Coronary artery (tissue), 2 donors: ENCODE measurements at regions not wholly inside any gene's neighbourhood (a gene's known extent, or its start where the extent isn't known, plus 50 kb on each side); places are given as distances from the start of the nearest gene placed in this dataset.
"Not testable (repeated sequence)": the region's sequence is repeated elsewhere in the genome, so short reads cannot be mapped to it uniquely, and the experiment has no call there.

Experiments
- DNase-seq: peaks from one replicate; pipeline ENCODE4 v3.0.0-alpha.2; 2017; ENCODE audit warnings: low spot score
- H3K27ac ChIP-seq, 2 donors: fragments of 200-600 bp; sonication (generic); one replicate each; pipeline ENCODE4 v1.5.1; 2016 to 2019
- H3K4me3 ChIP-seq: fragments of 200-600 bp; sonication (generic); 2 replicates; pipeline ENCODE4 v1.5.1; 2016; ENCODE audit warnings: mild to moderate bottlenecking, moderate library complexity
- CTCF ChIP-seq: fragments of 200-600 bp; sonication (generic); IDR thresholded peaks from one replicate; pipeline ENCODE4 v1.5.1; 2019; ENCODE audit warnings: antibody characterized with exemption

GRCh38 chr10:56116684-56117083, 244.4 kb downstream of the ZWINT start:
- no peak for DNase-seq
- Histone ChIP-seq H3K4me3 (no peak overlapping the region), H3K27ac (no peak overlapping the region)
- no peak for TF ChIP-seq CTCF

DNA sequence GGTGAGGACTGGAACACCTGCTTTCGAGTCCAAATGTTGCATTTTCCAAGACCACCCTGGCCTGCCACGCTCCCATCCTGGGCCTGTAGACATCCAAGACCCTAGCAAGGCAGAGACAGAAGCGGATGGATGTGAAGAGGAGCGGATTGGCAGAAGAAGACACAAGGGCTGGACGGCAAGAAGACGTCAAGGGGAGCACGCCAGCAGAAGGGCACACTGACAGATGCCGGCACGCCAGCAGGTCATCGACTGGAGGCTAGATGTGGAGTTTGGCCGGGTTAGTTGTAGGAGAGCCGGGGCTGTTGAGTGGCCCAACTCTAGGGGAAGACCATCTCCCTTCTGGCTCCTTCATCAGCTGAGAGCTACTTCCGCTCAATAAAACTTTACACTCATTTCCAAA, 251.6 kb downstream of the ZWINT start:
- Histone ChIP-seq H3K4me3 (no peak overlapping the region), H3K27ac (no peak overlapping the region)
- no peak for DNase-seq
- no peak for TF ChIP-seq CTCF

DNA sequence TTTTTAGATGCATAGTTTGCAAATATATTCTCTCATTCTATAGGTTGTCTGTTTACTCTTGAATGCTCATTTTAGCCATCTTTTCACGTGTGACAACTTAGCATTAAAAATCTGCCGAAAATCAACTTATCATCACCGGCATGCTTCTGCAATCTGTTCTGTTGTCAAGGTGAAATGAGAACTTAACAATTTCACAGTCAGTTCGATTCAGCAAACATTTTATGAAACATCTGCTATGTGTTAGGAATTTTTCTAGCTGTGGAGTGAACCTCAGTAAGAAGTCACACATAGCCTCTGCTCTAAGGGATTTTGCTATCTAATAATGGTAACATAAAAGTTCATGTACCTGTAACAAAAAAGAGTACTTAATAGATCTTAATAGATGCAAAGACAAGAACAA, 256.1 kb downstream of the ZWINT start:
- no peak for DNase-seq
- no peak for TF ChIP-seq CTCF
- H3K27ac ChIP-seq = no peak overlapping the region
- H3K4me3 ChIP-seq = no peak overlapping the region

DNA sequence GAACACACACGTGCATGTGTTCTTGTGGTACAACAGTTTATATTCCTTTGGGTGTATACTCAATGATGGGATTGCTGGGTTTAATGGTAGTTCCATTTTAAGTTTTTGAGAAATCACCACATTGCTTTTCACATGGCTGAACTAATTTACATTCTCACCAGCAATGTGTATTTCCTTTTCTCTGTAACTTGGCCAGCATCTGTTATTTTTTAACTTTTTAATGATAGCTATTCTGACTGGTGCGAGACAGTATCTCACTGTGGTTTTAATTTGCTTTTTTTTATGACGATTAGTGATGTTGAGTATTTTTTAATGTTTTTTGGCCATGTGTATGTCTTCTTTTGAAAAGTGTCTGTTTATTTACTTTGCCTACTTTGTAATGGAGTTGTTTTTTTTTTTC, 256.6 kb downstream of the ZWINT start:
- TF ChIP-seq CTCF = no peak
- H3K4me3 ChIP-seq = no peak overlapping the region

DNA sequence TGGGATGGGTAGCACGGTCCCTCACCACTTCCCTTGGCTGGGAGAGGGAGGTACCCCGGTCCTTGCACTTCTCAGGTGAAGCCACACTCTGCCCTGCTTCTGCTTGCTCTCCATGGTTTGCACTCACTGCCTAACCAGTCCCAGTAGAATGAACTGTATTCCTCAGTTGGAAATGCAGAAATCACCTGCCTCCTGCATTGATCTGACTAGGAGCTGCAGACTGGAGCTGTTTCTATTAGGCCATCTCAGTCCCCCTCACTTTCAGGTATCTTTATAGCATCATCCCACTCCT, 264.9 kb downstream of the ZWINT start:
- Histone ChIP-seq H3K4me3 (no peak overlapping the region), H3K27ac (no peak overlapping the region)
- DNase-seq = no peak
- no peak for TF ChIP-seq CTCF

More for the DNA sequence above, 256.6 kb downstream of the ZWINT start:
- DNase-seq = no peak
- no peak overlapping the region for H3K27ac ChIP-seq

GRCh38 chr10:56095506-56096225, 265.4 kb downstream of the ZWINT start:
- DNase-seq = no peak
- TF ChIP-seq CTCF = no peak
- no peak overlapping the region for H3K27ac ChIP-seq
- no peak overlapping the region for H3K4me3 ChIP-seq

- not testable (repeated sequence) for DNase-seq, H3K4me3 ChIP-seq
Measured at GRCh38 chr10:56093645-56094044, 267.4 kb downstream of the ZWINT start.

DNA sequence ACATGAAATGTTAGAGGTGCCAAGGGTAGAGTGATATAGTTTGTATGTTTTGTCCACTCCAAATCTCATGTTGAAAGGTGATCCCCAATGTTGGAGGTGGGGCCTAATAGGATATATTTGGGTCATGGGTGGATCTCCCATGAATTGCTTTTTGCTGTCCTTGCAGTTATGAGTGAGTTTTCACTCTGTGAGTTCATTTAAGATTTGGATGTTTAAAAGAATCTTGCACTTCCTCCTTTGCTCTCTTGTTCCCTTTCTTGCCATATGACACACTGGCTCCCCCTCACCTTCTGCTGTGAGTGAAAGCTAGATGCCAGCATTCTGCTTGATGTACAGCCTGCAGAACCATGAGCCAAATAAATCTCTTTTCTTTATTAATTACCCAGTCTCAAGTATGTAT, 269.2 kb downstream of the ZWINT start:
- Histone ChIP-seq H3K27ac (no peak overlapping the region), H3K4me3 (no peak overlapping the region)
- no peak for DNase-seq
- TF ChIP-seq CTCF = no peak

More at GRCh38 chr10:56093645-56094044, 267.4 kb downstream of the ZWINT start:
- not testable (repeated sequence) for H3K27ac ChIP-seq
